GM23248 (cell line): ENCODE measurements at regions not wholly inside any gene's neighbourhood (a gene's known extent, or its start where the extent isn't known, plus 50 kb on each side); places are given as distances from the start of the nearest gene placed in this dataset.

ENCODE experiments used
- EZH2 ChIP-seq: fragments of 200-600 bp; sonication (generic); IDR thresholded peaks from 2 replicates; pipeline ENCODE4 v1.6.1; 2018; ENCODE audit warnings: antibody characterized with exemption, mild to moderate bottlenecking; ENCODE audit not compliant: insufficient read depth, poor library complexity, severe bottlenecking
- EZH2phosphoT487 ChIP-seq: fragments of 200-600 bp; sonication (generic); IDR thresholded peaks from 2 replicates; pipeline ENCODE4 v1.6.1; 2018; ENCODE audit warnings: antibody characterized with exemption, moderate library complexity, mild to moderate bottlenecking, low read depth; ENCODE audit not compliant: insufficient read depth

GRCh38 chr10:37476285-37476684, 350.9 kb downstream of the ANKRD30A start:
- TF ChIP-seq EZH2phosphoT487 (no peak), EZH2 (no peak)
